ENCODE measurements at regions not wholly inside any gene's neighbourhood (a gene's known extent, or its start where the extent isn't known, plus 50 kb on each side); places are given as distances from the start of the nearest gene placed in this dataset.
"Not testable (repeated sequence)": the region's sequence is repeated elsewhere in the genome, so short reads cannot be mapped to it uniquely, and the experiment has no call there.

DNA sequence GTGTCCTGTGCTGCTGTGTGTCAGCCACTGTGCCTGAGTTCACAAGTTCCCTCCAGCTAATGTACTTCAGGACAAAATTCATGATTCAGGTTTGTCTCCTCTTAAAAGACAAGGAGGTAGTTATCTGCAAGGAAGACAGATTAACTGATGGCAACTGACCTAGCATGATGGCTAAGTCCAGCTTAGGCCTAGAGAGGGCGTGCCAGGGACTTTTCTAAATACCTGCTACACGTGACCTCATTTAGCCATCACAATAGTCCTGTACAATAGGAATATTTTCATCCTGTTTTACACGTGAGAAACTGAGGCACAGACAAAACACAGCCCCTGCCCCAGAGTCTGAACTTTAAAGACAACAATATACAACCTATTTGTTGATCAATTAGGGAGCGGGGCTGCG lies 275.7 kb downstream of the XPNPEP1 start:
- peak in 1 of 2 experiments; percentile 1 for DNase-seq

DNA sequence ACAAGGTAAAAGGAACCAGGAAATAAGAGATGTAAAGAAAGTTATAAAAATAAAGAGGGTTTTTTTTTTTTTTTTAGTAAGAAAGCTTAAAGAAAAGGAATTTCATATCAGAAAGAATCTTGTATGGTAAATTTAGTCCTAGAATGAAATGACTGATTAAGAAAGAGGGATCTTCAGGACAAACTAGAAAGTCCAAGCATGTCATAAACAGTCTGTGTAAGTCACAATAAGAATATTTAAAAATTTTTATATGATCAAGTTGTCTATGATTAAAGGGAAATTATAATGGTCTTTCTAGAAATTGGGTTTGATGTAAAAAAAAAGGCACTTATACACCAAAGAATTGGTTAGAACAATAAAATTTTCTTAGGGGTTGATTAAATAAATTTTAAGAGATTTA lies 289.5 kb downstream of the XPNPEP1 start:
- no peak for DNase-seq

- not testable (repeated sequence) for DNase-seq
These were observed 290.3 kb downstream of the XPNPEP1 start for GRCh38 chr10:109633017-109633416.

DNA sequence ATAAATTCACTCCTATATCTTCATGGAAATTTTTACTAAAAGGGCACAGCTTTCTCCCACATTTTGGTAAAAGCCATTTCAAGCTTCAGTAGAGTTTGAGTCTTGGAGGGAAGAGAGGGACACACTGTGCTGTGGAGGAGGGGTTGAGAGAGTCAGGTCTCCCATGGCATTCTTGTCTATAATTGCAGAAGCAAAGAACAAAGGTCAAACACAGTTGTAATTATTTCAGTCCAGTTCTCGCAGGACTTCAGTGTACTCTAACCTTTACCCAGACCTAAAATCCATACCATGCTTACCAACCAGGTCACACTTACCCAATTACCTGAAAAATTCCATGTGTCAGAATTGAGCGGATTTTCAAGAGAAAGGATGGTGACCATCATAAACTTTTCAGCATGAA lies 298.4 kb downstream of the XPNPEP1 start:
- DNase-seq, result no peak

DNA sequence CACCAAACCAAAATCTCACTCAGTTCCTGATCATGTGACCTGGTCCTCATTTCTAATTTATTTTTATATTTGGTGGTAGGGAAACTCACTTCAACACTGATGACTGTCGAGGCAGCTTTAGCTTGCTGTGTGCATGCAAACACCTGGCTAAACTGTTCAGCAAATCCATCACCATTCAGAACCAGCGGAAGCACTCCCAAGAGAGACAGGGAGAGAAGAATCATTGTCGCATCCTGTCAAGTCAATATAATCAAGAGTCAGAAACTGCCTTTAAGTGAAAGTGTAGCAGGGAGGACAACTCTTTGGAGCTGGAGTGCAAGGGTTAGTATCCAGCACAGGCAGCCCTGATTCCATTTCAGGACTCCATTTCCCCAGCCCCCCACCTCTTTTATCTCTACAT lies 300.7 kb downstream of the XPNPEP1 start:
- DNase-seq, result no peak

DNA sequence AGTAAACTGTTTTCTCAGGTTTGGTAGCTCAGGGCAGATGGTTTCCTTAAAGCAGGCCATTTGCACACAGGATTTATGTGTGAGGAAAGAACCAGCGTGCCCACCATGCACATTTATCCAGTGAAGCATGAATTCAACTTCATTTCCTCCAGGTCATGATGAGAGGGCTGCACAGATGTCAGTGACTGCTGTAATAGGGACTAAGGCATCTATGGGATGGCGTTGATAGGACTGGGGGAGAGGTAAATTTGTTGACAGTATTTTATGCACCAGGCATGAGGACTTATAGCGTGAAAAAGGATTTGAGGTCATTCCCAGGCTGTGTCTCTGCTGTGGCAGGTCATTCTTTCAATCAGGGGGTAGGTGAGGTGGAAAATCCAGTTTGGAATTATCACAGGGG lies 302.9 kb downstream of the XPNPEP1 start:
- DNase-seq, result no peak

GRCh38 chr10:109619914-109620313 lies 303.4 kb downstream of the XPNPEP1 start:
- DNase-seq, result no peak

GRCh38 chr10:109618748-109619147 lies 304.6 kb downstream of the XPNPEP1 start:
- DNase-seq, result no peak

GRCh38 chr10:109618301-109618700 lies 305.0 kb downstream of the XPNPEP1 start:
- no peak for DNase-seq

GRCh38 chr10:109616359-109616980 lies 306.8 kb downstream of the XPNPEP1 start:
- DNase-seq, result no peak

DNA sequence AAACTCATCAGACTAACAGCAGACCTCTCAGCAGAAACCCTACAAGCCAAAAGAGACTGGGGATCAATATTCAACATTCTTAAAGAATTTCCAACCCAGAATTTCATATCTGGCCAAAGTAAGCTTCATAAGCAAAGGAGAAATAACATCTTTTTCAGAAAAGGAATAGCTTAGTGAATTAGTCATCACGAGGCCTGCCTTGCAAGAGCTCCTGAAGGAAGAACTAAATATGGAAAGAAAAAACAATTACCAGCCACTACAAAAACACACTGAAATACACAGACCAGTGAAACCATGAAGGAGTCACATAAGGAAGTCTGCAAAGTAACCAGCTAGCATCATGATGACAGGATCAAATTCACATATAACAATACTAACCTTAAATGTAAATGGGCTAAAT lies 328.0 kb downstream of the XPNPEP1 start:
- not testable (repeated sequence) for DNase-seq

DNA sequence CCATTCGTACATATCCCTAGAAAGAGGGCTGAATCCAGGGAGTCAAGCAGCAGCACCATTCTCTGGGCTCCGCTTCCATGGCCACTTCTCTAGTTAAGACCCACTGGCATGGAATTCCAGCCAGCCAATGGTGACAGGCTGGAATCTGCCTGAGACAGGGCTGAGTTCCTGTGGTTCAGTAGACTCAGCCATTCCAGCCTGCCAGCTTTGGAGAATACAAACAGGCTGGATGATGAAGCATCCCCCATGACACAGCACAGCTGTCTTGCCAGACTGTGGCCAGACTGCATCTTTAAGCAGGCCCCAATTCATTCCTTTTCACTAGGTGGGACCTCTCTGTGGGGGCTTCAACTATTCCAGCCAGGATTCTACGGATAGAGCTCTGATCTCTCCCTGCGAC lies 329.6 kb downstream of the XPNPEP1 start:
- DNase-seq, result no peak

- no peak for DNase-seq
These were observed 330.9 kb downstream of the XPNPEP1 start for GRCh38 chr10:109592391-109592790.

DNA sequence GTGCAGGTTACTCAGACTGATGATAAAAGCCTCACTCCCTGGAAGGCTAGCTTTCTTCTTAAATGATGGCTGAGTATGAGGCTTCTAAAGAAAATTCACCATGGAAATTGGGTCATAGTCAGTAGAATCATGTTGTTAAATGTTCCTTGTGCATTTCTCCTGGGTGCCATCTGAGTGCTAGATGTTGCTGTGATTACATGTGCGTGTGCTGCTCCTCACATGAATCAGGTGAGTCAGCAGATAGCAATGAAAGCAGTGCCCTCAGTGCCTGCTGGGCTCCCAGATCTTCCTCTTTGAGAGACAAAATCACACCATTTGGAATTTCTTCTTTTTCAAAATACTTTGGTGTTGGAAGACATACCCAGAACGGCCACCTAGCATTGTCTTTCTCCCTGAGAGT lies 331.7 kb downstream of the XPNPEP1 start:
- no peak for DNase-seq

DNA sequence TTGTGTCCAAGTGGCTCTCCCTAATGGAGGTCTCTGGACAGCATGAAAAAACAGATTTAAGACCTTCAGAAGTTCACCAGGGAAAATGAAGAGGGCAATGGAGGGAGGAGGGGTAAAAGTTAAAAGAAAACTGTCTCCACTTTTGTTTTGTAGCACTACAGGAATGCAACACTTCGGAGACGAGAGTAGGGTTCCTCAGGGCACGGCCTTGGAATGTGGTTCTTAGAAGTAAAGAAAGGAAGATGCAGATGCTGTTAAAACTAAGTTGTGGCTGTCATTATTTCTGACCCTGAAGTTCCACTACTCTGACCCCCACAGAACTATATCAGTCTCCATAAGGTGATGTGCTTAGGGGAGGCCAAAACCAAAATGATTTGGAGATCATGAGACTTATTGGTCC lies 335.1 kb downstream of the XPNPEP1 start:
- no peak for DNase-seq

DNA sequence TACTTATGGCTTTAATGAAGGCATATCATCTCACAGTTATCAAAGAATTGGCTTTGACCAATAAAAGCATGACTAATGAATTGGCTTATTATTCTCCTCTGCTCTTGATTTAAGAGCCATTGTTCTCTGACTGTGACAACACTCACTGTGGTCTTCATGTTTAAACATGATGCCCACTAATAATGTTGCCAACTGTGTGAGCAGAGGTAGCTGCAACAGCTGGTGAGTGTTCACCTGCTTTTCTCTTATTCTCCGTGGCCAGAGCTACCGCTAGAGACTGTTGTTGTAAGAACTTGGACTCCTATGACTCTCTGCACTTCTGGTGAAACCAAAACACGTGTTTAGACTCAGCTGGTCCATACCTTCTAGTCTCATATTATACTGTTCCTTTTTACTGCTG lies 335.9 kb downstream of the XPNPEP1 start:
- DNase-seq, result peak; percentile 6 to 69

- no peak for DNase-seq
These were observed 366.9 kb downstream of the XPNPEP1 start for GRCh38 chr10:109556399-109556798.

GRCh38 chr10:109542050-109542603 lies 381.2 kb downstream of the XPNPEP1 start:
- not testable (repeated sequence) for DNase-seq

- no peak for DNase-seq
These were observed 389.1 kb downstream of the XPNPEP1 start for GRCh38 chr10:109534193-109534592.

DNA sequence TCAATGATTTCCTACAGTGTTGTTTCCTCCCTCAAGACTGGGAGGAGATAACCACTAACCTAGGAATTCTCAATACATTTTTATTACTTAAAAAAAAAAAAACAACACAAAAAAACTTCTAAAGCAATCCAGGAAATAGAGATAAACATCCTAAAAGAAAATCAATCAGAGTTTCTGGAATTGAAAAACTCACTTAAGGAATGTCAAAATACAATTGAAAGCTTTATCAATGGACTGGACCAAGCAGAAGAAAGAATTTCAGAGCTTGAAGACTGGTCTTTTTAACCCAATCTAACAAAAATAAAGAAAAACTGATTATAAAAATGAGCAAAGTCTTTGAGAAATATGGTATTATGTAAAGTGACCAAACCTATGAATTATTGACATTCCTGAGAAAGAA lies 394.1 kb downstream of the XPNPEP1 start:
- no peak for DNase-seq

GRCh38 chr10:109517748-109518147 lies 405.6 kb downstream of the XPNPEP1 start:
- DNase-seq, result no peak

GRCh38 chr10:109504401-109504800 lies 418.9 kb downstream of the XPNPEP1 start:
- DNase-seq, result no peak

DNA sequence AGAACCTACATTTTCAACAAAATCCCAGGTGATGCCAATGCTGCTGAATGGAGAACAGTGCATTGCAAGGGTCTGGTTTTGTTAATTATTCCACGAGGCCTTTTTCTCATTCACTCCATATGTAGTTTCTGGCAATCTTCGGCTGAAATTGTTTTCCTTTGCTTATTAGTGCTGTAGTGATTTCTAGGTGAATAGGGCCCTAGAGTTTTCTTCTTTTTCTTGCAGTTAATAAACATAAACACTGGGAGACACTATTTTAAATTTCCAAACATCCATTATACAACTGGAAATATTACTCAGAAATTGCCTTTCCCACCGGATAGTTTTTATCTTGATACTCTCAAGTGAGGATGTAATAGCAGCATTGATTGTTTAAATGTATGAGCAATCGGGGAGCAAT lies 435.6 kb downstream of the XPNPEP1 start:
- DNase-seq, result no peak

GRCh38 chr10:109480836-109481235 lies 442.5 kb downstream of the XPNPEP1 start:
- DNase-seq, result no peak

- no peak for DNase-seq
These were observed 447.4 kb downstream of the XPNPEP1 start for GRCh38 chr10:109475711-109476421.

Measured in NCI-H1930 (cell line).